ENCODE measurements at regions not wholly inside any gene's neighbourhood (a gene's known extent, or its start where the extent isn't known, plus 50 kb on each side); places are given as distances from the start of the nearest gene placed in this dataset.

DNA sequence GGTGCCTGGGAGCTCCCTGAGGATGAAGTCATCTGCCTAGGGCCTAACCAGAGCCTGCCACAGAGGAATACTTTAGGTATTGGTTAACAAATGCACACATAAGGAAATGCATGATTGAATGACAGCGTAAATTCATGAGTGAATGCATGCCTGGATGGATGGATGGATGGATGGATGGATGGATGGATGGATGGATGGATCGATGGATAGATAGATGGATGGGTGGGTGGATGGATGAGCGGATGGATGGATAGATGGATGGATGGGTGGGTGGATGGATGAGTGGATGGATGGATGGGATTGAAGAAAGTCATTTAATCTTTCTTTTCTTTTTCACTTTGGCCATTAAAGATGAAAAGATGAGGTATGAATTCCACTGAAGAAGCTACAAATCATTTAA is 111.9 kb upstream of the SIRPG start:
- Histone ChIP-seq H3K9me2 (ENCODE audit: insufficient read depth, low read length) (no peaks in the 10 kb centered on the region), H3K4me2 (ENCODE audit: low read length) (no peak overlapping the region), H4K20me1 (ENCODE audit: insufficient read depth, low read length) (no peaks in the 10 kb centered on the region), H3K9me3 (ENCODE audit: low read length) (no peaks in the 10 kb centered on the region), H2AFZ (ENCODE audit: low read length) (no peak overlapping the region), H3K4me1 (ENCODE audit: insufficient read depth, low read length, poor library complexity, severe bottlenecking) (no peaks in the 10 kb centered on the region), H3K36me3 (ENCODE audit: insufficient read depth, low read length) (no peaks in the 10 kb centered on the region), H3K79me2 (ENCODE audit: insufficient read depth, low read depth, low read length) (no peaks in the 10 kb centered on the region), H3K27ac (ENCODE audit: low read depth, low read length, poor library complexity, severe bottlenecking) (no peak overlapping the region), H3K4me3 (ENCODE audit: low read depth, low read length, poor library complexity, severe bottlenecking) (no peak overlapping the region)
- intact Hi-C loops (cut with micrococcal nuclease; ENCODE audit: unreplicated experiment): no loop called here
- POLR2A ChIA-PET: interaction anchor here (0.5 kb wide), 2 partner anchors 137 to 1667 kb away, joined by 4 to 5 read pairs; no protein-coding TSS in a partner anchor
- CTCF ChIA-PET (ENCODE audit: unreplicated experiment): no interaction called here
- TF ChIP-seq EZH2phosphoT487 (IDR thresholded peaks at IDR 0.05; ENCODE audit: borderline replicate concordance, low read depth, low read length) (no peak), CTCF (conservative IDR thresholded peaks at IDR 0.05; ENCODE audit: low read length) (no peak)
- no TSS peak for BruUV-seq (replicated peaks)
- no peak for DNase-seq (ENCODE audit: low spot score)

DNA sequence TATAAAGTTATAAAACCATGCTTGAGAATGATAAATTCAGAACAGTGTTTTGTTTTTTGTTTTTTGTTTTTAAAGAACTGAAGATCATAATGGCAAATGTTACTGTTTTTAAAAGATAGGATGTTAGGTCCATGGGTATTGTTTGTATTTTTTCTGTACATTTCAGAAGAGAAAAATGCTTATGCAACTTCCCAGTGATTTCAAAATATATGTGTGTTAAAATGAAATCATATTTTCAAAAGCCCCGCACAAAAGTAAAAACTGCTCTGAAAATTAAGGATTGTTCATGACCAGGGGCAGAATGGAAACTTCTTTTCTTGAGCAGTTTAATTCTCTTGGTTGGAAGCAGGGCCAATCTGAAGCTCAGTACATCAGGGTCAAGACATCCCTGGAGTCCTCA is 109.2 kb upstream of the SIRPG start:
- Histone ChIP-seq H3K27ac (ENCODE audit: low read depth, low read length, poor library complexity, severe bottlenecking) (no peak overlapping the region), H3K4me3 (ENCODE audit: low read depth, low read length, poor library complexity, severe bottlenecking) (no peak overlapping the region), H2AFZ (ENCODE audit: low read length) (no peak overlapping the region), H3K79me2 (ENCODE audit: insufficient read depth, low read depth, low read length) (no peaks in the 10 kb centered on the region), H4K20me1 (ENCODE audit: insufficient read depth, low read length) (no peaks in the 10 kb centered on the region), H3K36me3 (ENCODE audit: insufficient read depth, low read length) (no peaks in the 10 kb centered on the region), H3K4me2 (ENCODE audit: low read length) (no peak overlapping the region), H3K4me1 (ENCODE audit: insufficient read depth, low read length, poor library complexity, severe bottlenecking) (no peaks in the 10 kb centered on the region), H3K9me3 (ENCODE audit: low read length) (no peaks in the 10 kb centered on the region), H3K9me2 (ENCODE audit: insufficient read depth, low read length) (no peaks in the 10 kb centered on the region)
- ChIA-PET POLR2A (interaction anchor here (1.0 kb wide), 1 partner anchor 10 kb away, joined by 3 read pairs; no protein-coding TSS in a partner anchor), CTCF (ENCODE audit: unreplicated experiment) (no interaction called here)
- DNase-seq (ENCODE audit: low spot score): no peak
- BruUV-seq (replicated peaks): no TSS peak
- TF ChIP-seq EZH2phosphoT487 (IDR thresholded peaks at IDR 0.05; ENCODE audit: borderline replicate concordance, low read depth, low read length) (no peak), CTCF (conservative IDR thresholded peaks at IDR 0.05; ENCODE audit: low read length) (no peak)
- intact Hi-C loops (cut with micrococcal nuclease; ENCODE audit: unreplicated experiment): no loop called here

DNA sequence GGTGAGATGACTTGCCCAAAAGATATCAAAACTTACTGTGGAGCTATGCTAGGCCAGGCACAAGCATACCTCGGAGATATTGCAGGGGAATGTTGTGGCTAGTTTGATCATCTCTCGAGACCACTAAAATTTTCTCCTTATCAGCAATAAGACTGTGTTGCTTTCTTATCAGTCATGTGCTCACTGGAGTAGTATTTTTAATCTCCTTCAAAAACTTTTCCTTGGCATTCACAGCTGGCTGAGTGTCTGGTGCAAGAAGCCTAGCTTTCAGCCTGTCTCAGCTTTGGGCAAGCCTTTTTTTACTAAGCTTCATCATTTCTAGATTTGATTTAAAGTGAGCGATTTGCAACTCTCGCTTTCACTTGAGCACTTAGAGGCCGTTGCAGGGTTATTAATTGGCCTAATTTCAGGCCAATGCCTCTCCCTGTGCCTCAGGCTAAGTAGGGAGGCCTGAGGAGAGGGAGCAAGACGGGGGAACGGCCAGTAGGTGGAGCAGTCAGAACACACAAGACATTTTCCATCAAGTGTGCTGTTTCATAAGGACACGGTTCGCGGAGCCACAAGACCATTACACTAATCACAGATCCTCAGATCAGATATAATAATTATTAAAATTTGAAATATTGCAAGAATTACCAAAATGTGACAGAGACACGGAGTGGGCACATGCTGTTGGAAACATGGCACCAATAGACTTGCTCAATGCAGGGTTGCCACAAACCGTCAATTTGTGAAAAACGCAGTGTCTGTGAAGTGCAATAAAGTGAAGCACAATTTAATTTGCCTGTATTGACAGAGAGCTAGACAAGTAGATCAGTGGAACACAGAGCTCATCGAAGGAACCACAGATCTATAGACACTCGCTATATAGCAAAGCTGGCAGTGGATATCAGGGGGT is 106.8 kb upstream of the SIRPG start:
- Histone ChIP-seq H3K27ac (ENCODE audit: low read depth, low read length, poor library complexity, severe bottlenecking) (no peak overlapping the region), H4K20me1 (ENCODE audit: insufficient read depth, low read length) (no peaks in the 10 kb centered on the region), H3K79me2 (ENCODE audit: insufficient read depth, low read depth, low read length) (no peaks in the 10 kb centered on the region), H3K36me3 (ENCODE audit: insufficient read depth, low read length) (no peaks in the 10 kb centered on the region), H3K4me3 (ENCODE audit: low read depth, low read length, poor library complexity, severe bottlenecking) (no peak overlapping the region), H3K9me3 (ENCODE audit: low read length) (no peaks in the 10 kb centered on the region), H3K4me1 (ENCODE audit: insufficient read depth, low read length, poor library complexity, severe bottlenecking) (no peaks in the 10 kb centered on the region), H3K9me2 (ENCODE audit: insufficient read depth, low read length) (no peaks in the 10 kb centered on the region), H2AFZ (ENCODE audit: low read length) (no peak overlapping the region), H3K4me2 (ENCODE audit: low read length) (no peak overlapping the region)
- intact Hi-C loops (cut with micrococcal nuclease; ENCODE audit: unreplicated experiment): loop anchor here (1.0 kb wide), 1 partner anchor 408 kb away; no protein-coding TSS in a partner anchor
- ChIA-PET CTCF (ENCODE audit: unreplicated experiment) (interaction anchor here (0.5 to 2.0 kb wide), 2 partner anchors 12 to 537 kb away, joined by 3 to 6 read pairs; no protein-coding TSS in a partner anchor), POLR2A (interaction anchor here (0.6 to 1.1 kb wide), 2 partner anchors 11 to 338 kb away, joined by 3 to 4 read pairs; no protein-coding TSS in a partner anchor)
- no TSS peak for BruUV-seq (replicated peaks)
- peak; percentile 67 for DNase-seq (ENCODE audit: low spot score)
- TF ChIP-seq CTCF (conservative IDR thresholded peaks at IDR 0.05; ENCODE audit: low read length) (peak; percentile 89), EZH2phosphoT487 (IDR thresholded peaks at IDR 0.05; ENCODE audit: borderline replicate concordance, low read depth, low read length) (no peak)
